ENCODE measurements at regions not wholly inside any gene's neighbourhood (a gene's known extent, or its start where the extent isn't known, plus 50 kb on each side); places are given as distances from the start of the nearest gene placed in this dataset.

- no peaks in the 10 kb centered on the region for H3K9me3 ChIP-seq (ENCODE audit: control insufficient read depth, low read depth, low read length)
- H3K79me2 ChIP-seq (ENCODE audit: control insufficient read depth, insufficient read depth, low read length) = no peaks in the 10 kb centered on the region
- DNase-seq (ENCODE audit: low read depth, low spot score) = no peak
- dilution Hi-C loops (cut with MboI; ENCODE audit: extremely low pct_ligation_motif_present, low sequenced_read_pairs) = no loop called here
- no peak overlapping the region for H2AFZ ChIP-seq (ENCODE audit: control insufficient read depth, low read length)
- no peaks in the 10 kb centered on the region for H3K27me3 ChIP-seq (ENCODE audit: control insufficient read depth, extremely low read depth, insufficient read depth, low read length)
- no peaks in the 10 kb centered on the region for H3K36me3 ChIP-seq (ENCODE audit: control insufficient read depth in 2 of 2, extremely low read depth in 1 of 2, insufficient read depth in 2 of 2, low read length in 2 of 2)
- no peak overlapping the region for H3K27ac ChIP-seq (ENCODE audit: control insufficient read depth, insufficient read depth, low read length)
- no peak overlapping the region for H3K9ac ChIP-seq (ENCODE audit: control insufficient read depth, extremely low read depth, insufficient read depth, low read length)
- TF ChIP-seq EZH2 (IDR thresholded peaks at IDR 0.05; ENCODE audit: low read length) (no peak), CTCF (optimal IDR thresholded peaks at IDR 0.05 in 1 of 3, IDR thresholded peaks at IDR 0.05 in 1 of 3, conservative IDR thresholded peaks at IDR 0.05 in 1 of 3; ENCODE audit: extremely low read depth in 1 of 3, insufficient read depth in 2 of 3, low read length in 3 of 3) (no peak)
- H3K4me3 ChIP-seq (ENCODE audit: control insufficient read depth in 2 of 3, extremely low read depth in 1 of 3, insufficient read depth in 2 of 3, low read depth in 1 of 3, low read length in 3 of 3) = no peak overlapping the region
- no peaks in the 10 kb centered on the region for H3K4me1 ChIP-seq (ENCODE audit: control insufficient read depth, extremely low read depth, insufficient read depth, low read length)
- H4K20me1 ChIP-seq (ENCODE audit: control insufficient read depth, extremely low read depth, insufficient read depth, low read length) = no peaks in the 10 kb centered on the region
- H3K4me2 ChIP-seq (ENCODE audit: control insufficient read depth, extremely low read depth, insufficient read depth, low read depth, low read length) = no peak overlapping the region
- no peak for FAIRE-seq
- H3K9me1 ChIP-seq (ENCODE audit: control insufficient read depth, extremely low read depth, insufficient read depth, low read length) = no peaks in the 10 kb centered on the region
Measured at GRCh38 chr3:82409842-82410241, 648.4 kb upstream of the GBE1 start.

- H2AFZ ChIP-seq (ENCODE audit: control insufficient read depth, low read length) = no peak overlapping the region
- no peak overlapping the region for H3K4me3 ChIP-seq (ENCODE audit: control insufficient read depth in 2 of 3, extremely low read depth in 1 of 3, insufficient read depth in 2 of 3, low read depth in 1 of 3, low read length in 3 of 3)
- no peaks in the 10 kb centered on the region for H3K36me3 ChIP-seq (ENCODE audit: control insufficient read depth in 2 of 2, extremely low read depth in 1 of 2, insufficient read depth in 2 of 2, low read length in 2 of 2)
- no peaks in the 10 kb centered on the region for H3K79me2 ChIP-seq (ENCODE audit: control insufficient read depth, insufficient read depth, low read length)
- H3K9ac ChIP-seq (ENCODE audit: control insufficient read depth, extremely low read depth, insufficient read depth, low read length) = no peak overlapping the region
- H4K20me1 ChIP-seq (ENCODE audit: control insufficient read depth, extremely low read depth, insufficient read depth, low read length) = no peaks in the 10 kb centered on the region
- H3K4me2 ChIP-seq (ENCODE audit: control insufficient read depth, extremely low read depth, insufficient read depth, low read depth, low read length) = no peak overlapping the region
- FAIRE-seq (no peak), DNase-seq (ENCODE audit: low read depth, low spot score) (no peak)
- no peaks in the 10 kb centered on the region for H3K27me3 ChIP-seq (ENCODE audit: control insufficient read depth, extremely low read depth, insufficient read depth, low read length)
- no peak overlapping the region for H3K27ac ChIP-seq (ENCODE audit: control insufficient read depth, insufficient read depth, low read length)
- no peaks in the 10 kb centered on the region for H3K9me1 ChIP-seq (ENCODE audit: control insufficient read depth, extremely low read depth, insufficient read depth, low read length)
- H3K9me3 ChIP-seq (ENCODE audit: control insufficient read depth, low read depth, low read length) = no peaks in the 10 kb centered on the region
- H3K4me1 ChIP-seq (ENCODE audit: control insufficient read depth, extremely low read depth, insufficient read depth, low read length) = no peaks in the 10 kb centered on the region
- TF ChIP-seq CTCF (optimal IDR thresholded peaks at IDR 0.05 in 1 of 3, IDR thresholded peaks at IDR 0.05 in 1 of 3, conservative IDR thresholded peaks at IDR 0.05 in 1 of 3; ENCODE audit: extremely low read depth in 1 of 3, insufficient read depth in 2 of 3, low read length in 3 of 3) (no peak), EZH2 (IDR thresholded peaks at IDR 0.05; ENCODE audit: low read length) (no peak)
- dilution Hi-C loops (cut with MboI; ENCODE audit: extremely low pct_ligation_motif_present, low sequenced_read_pairs) = no loop called here
Measured at GRCh38 chr3:82392203-82392775, 630.8 kb upstream of the GBE1 start.

Measured in keratinocyte (primary cell).